GM20000 (cell line): ENCODE measurements at regions not wholly inside any gene's neighbourhood (a gene's known extent, or its start where the extent isn't known, plus 50 kb on each side); places are given as distances from the start of the nearest gene placed in this dataset.

Experiments
- DNase-seq: peaks from one replicate; pipeline ENCODE4 v3.0.0; 2012; ENCODE audit warnings: low spot score
- CTCF ChIP-seq: IDR thresholded peaks from 2 replicates; pipeline ENCODE4 v1.5.1; 2012; ENCODE audit warnings: mild to moderate bottlenecking, control low read depth; ENCODE audit errors: extremely low read depth, missing control alignments

DNA sequence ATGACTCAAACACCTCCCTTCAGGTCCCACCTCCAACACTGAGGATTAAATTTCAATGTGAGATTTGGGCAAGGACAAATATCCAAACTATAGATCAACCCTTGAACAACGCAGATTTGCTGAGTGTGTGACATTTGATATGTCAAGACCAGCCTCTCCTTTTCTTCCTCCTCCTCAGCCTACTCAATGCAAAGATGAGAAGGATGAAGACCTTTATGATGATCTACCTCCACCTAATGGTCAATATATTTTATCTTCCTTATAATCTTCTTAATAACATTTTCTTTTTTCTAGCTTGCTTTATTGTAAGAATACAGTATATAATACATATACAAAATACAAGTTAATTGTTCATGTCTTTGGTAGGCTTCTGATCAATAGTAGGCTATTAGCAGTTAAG, 67.5 kb upstream of the MPPED2 start:
- DNase-seq: no peak
- TF ChIP-seq CTCF: no peak

DNA sequence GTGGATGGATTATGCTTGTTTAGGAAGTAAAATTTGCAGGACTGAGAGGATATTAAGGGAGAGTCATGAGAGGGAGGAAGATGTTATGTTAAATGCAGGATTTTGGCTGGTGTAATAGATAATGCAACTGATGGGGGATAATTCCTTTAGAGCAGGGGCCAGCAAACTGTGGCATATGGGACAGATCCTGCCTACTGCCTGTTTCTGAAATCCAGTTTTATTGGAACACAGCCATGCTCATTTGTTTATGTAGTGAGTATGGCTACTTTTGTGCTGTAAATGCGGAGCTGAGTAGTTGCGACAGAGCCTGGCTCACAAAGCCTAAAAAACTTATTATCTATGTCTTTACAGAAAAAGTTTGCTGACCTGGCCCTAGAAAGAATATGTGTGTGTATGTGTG, 66.6 kb upstream of the MPPED2 start:
- no peak for TF ChIP-seq CTCF
- DNase-seq: no peak

GRCh38 chr11:30650266-30650665, 64.1 kb upstream of the MPPED2 start:
- DNase-seq: no peak
- no peak for TF ChIP-seq CTCF
